IMR-90 (cell line): ENCODE measurements at regions not wholly inside any gene's neighbourhood (a gene's known extent, or its start where the extent isn't known, plus 50 kb on each side); places are given as distances from the start of the nearest gene placed in this dataset.

Experiments
- ATAC-seq: fragments of 200-7000 bp; cut with Tn5 transposase; 2 replicates; pipeline ENCODE4 v1.9.1; 2020; ENCODE audit warnings: low read depth, mild to moderate bottlenecking, moderate library complexity
- BruUV-seq: library from RNA; stranded (reverse); fragments of 400-500 nt; replicated peaks from 2 replicates; lab custom pipeline; 2021; lab: Mats Ljungman, UMichigan
- CTCF ChIA-PET: fragments of 300-600 bp; formaldehyde crosslinking; extraction: SDS; loops from one replicate; lab custom pipeline; 2021; ENCODE audit warnings: antibody characterized with exemption; lab: Yijun Ruan, JAX
- POLR2A ChIA-PET: fragments of 300-600 bp; sonication (Branson Sonifier 250); formaldehyde crosslinking; loops from one replicate; lab custom pipeline; 2022; ENCODE audit warnings: antibody characterized with exemption; ENCODE audit not compliant: unreplicated experiment; lab: Charles Lee
- DNase-seq: peaks from one replicate; pipeline ENCODE4 v3.0.0; 2013
- H2AFZ ChIP-seq: replicated peaks from 2 replicates; pipeline ENCODE3; 2013; ENCODE audit warnings: low read length, mild to moderate bottlenecking; ENCODE audit not compliant: poor library complexity
- H2AK5ac ChIP-seq: 2 replicates; pipeline ENCODE4 v1.6.1; 2013; ENCODE audit warnings: low read depth, low read length, inconsistent platforms
- H2AK9ac ChIP-seq: replicated peaks from 2 replicates; pipeline ENCODE3; 2013; ENCODE audit warnings: mild to moderate bottlenecking, low read depth, low read length, moderate library complexity; ENCODE audit not compliant: poor library complexity
- H2BK120ac ChIP-seq: 2 replicates; pipeline ENCODE4 v1.6.1; 2013; ENCODE audit warnings: low read depth, low read length, inconsistent platforms
- H2BK15ac ChIP-seq: 3 replicates; pipeline ENCODE4 v1.6.1; 2013; ENCODE audit warnings: low read depth, low read length, inconsistent platforms
- H2BK20ac ChIP-seq: 2 replicates; pipeline ENCODE4 v1.6.1; 2013; ENCODE audit warnings: low read depth, mild to moderate bottlenecking, inconsistent platforms, low read length, moderate library complexity
- H2BK5ac ChIP-seq: 2 replicates; pipeline ENCODE4 v1.6.1; 2013; ENCODE audit warnings: mild to moderate bottlenecking, low read depth, low read length, inconsistent platforms; ENCODE audit not compliant: poor library complexity, severe bottlenecking
- H3K14ac ChIP-seq: replicated peaks from 2 replicates; pipeline ENCODE4 v1.6.1; 2013; ENCODE audit warnings: low read depth, low read length, inconsistent platforms
- H3K18ac ChIP-seq: 2 replicates; pipeline ENCODE4 v1.6.1; 2013; ENCODE audit warnings: low read depth, low read length, control low read depth
- H3K23ac ChIP-seq: 2 replicates; pipeline ENCODE4 v1.6.1; 2013; ENCODE audit warnings: low read depth, low read length, inconsistent platforms
- H3K27ac ChIP-seq: 2 replicates; pipeline ENCODE4 v1.5.1; 2013; ENCODE audit warnings: mild to moderate bottlenecking, control low read depth, low read length; ENCODE audit not compliant: insufficient read depth
- H3K27me3 ChIP-seq: 2 replicates; pipeline ENCODE4 v1.6.1; 2013; ENCODE audit warnings: low read length; ENCODE audit not compliant: control insufficient read depth, insufficient read depth
- H3K36me3 ChIP-seq: 2 replicates; pipeline ENCODE4 v1.6.1; 2013; ENCODE audit warnings: low read length, mixed read lengths; ENCODE audit not compliant: control insufficient read depth, insufficient read depth
- H3K4ac ChIP-seq: 2 replicates; pipeline ENCODE4 v1.6.1; 2013; ENCODE audit warnings: low read depth, low read length, inconsistent platforms
- H3K4me1 ChIP-seq: 2 replicates; pipeline ENCODE4 v1.6.1; 2013; ENCODE audit warnings: low read length, mixed read lengths; ENCODE audit not compliant: control insufficient read depth, insufficient read depth
- H3K4me2 ChIP-seq: 2 replicates; pipeline ENCODE4 v1.6.1; 2013; ENCODE audit warnings: low read depth, mild to moderate bottlenecking, control low read depth, low read length, moderate library complexity
- H3K4me3 ChIP-seq: 2 replicates; pipeline ENCODE4 v1.5.1; 2013; ENCODE audit warnings: low read depth, mild to moderate bottlenecking, control low read depth, low read length, moderate library complexity; ENCODE audit not compliant: insufficient read depth
- H3K56ac ChIP-seq: 2 replicates; pipeline ENCODE4 v1.6.1; 2013; ENCODE audit warnings: low read length, inconsistent platforms; ENCODE audit not compliant: insufficient read depth; ENCODE audit errors: extremely low read depth
- H3K79me1 ChIP-seq, 2 experiments: 2 replicates each; pipeline ENCODE4 v1.6.1; 2013; ENCODE audit warnings: low read length in 2 of 2, inconsistent platforms in 1 of 2, low read depth in 1 of 2
- H3K9ac ChIP-seq: 2 replicates; pipeline ENCODE4 v1.6.1; 2013; ENCODE audit warnings: low read depth, low read length, control low read depth
- H3K9me1 ChIP-seq: 2 replicates; pipeline ENCODE4 v1.6.1; 2013; ENCODE audit warnings: low read length, inconsistent platforms; ENCODE audit not compliant: insufficient read depth
- H3K9me3 ChIP-seq: 2 replicates; pipeline ENCODE4 v1.6.1; 2013; ENCODE audit warnings: low read length; ENCODE audit not compliant: control insufficient read depth, insufficient read depth
- H4K20me1 ChIP-seq: 2 replicates; pipeline ENCODE4 v1.6.1; 2013; ENCODE audit warnings: low read length, inconsistent platforms; ENCODE audit not compliant: insufficient read depth
- H4K5ac ChIP-seq: 2 replicates; pipeline ENCODE4 v1.6.1; 2013; ENCODE audit warnings: mild to moderate bottlenecking, low read depth, low read length, control low read depth
- H4K8ac ChIP-seq, 2 experiments: 2 replicates each; pipeline ENCODE4 v1.6.1; 2013; ENCODE audit warnings: low read depth in 2 of 2, low read length in 2 of 2, control low read depth in 1 of 2, inconsistent platforms in 1 of 2
- H4K91ac ChIP-seq: 2 replicates; pipeline ENCODE4 v1.6.1; 2013; ENCODE audit warnings: low read depth, low read length, inconsistent platforms; ENCODE audit not compliant: insufficient read depth
- CHD1 ChIP-seq: IDR thresholded peaks from 2 replicates; pipeline ENCODE4 v1.6.1; 2012; ENCODE audit warnings: low read depth, low read length, improper control_type of control experiment
- CTCF ChIP-seq: conservative IDR thresholded peaks from 2 replicates; pipeline ENCODE4 v1.5.1; 2012; ENCODE audit warnings: mild to moderate bottlenecking, low read depth, low read length, improper control_type of control experiment
- ELK1 ChIP-seq: fragments of 150-350 bp; IDR thresholded peaks from 2 replicates; pipeline ENCODE4 v1.6.1; 2016; ENCODE audit warnings: low read depth, mild to moderate bottlenecking, low read length, moderate library complexity, borderline replicate concordance
- FOS ChIP-seq: fragments of 150-350 bp; IDR thresholded peaks from 2 replicates; pipeline ENCODE4 v1.6.1; 2016; ENCODE audit warnings: low read depth, low read length
- MAFK ChIP-seq: IDR thresholded peaks from 2 replicates; pipeline ENCODE4 v1.6.1; 2012; ENCODE audit warnings: low read depth, low read length, improper control_type of control experiment
- MAZ ChIP-seq: IDR thresholded peaks from 2 replicates; pipeline ENCODE4 v1.6.1; 2012; ENCODE audit warnings: low read depth, mild to moderate bottlenecking, low read length, improper control_type of control experiment, moderate library complexity, borderline replicate concordance
- MXI1 ChIP-seq: IDR thresholded peaks from 2 replicates; pipeline ENCODE4 v1.6.1; 2012; ENCODE audit warnings: low read depth, mild to moderate bottlenecking, low read length, moderate library complexity, borderline replicate concordance
- NFE2L2 ChIP-seq: fragments of 150-350 bp; IDR thresholded peaks from 2 replicates; pipeline ENCODE4 v1.6.1; 2016; ENCODE audit warnings: low read depth, mild to moderate bottlenecking, low read length
- POLR2A ChIP-seq: IDR thresholded peaks from 2 replicates; pipeline ENCODE4 v1.6.1; 2012; ENCODE audit warnings: mild to moderate bottlenecking, low read depth, low read length
- RAD21 ChIP-seq: IDR thresholded peaks from 2 replicates; pipeline ENCODE4 v1.6.1; 2012; ENCODE audit warnings: low read length, improper control_type of control experiment
- SMC3 ChIP-seq: fragments of 150-350 bp; IDR thresholded peaks from 2 replicates; pipeline ENCODE4 v1.6.1; 2016; ENCODE audit warnings: low read depth, mild to moderate bottlenecking, antibody characterized with exemption, low read length, moderate library complexity
- USF2 ChIP-seq: fragments of 150-350 bp; IDR thresholded peaks from 2 replicates; pipeline ENCODE4 v1.6.1; 2017; ENCODE audit warnings: mild to moderate bottlenecking, antibody characterized with exemption, low read length, low read depth
- WGBS, 2 experiments: methylation state at CpG; one replicate each; pipeline versions ENCODE4 v1.1.5 to v1.1.7; 2013; ENCODE audit warnings: missing lambda C conversion rate in 2 of 2; ENCODE audit not compliant: insufficient read length in 1 of 2; ENCODE audit errors: extremely low coverage in 2 of 2; 5-methylcytosine and 5-hydroxymethylcytosine counted together
- dilution Hi-C: fragments of 300-500 bp; cut with HindIII; formaldehyde crosslinking; loops from one replicate; pipeline ENCODE4 v1.14.3; 2018; ENCODE audit warnings: low sequenced_read_pairs; ENCODE audit not compliant: unreplicated experiment
- in situ Hi-C: fragments of 300-500 bp; cut with MboI; formaldehyde crosslinking; loops from 3 replicates; pipeline ENCODE4 v1.14.3; 2019; ENCODE audit warnings: low sequenced_read_pairs, inconsistent platforms, mixed read lengths
- intact Hi-C: fragments of 100-400 bp; cut with micrococcal nuclease; formaldehyde crosslinking; loops from 2 replicates; pipeline ENCODE4 v1.10.0; 2022

- Histone ChIP-seq H2BK5ac (no peak overlapping the region), H2AK5ac (no peak overlapping the region), H3K4me2 (no peak overlapping the region), H4K5ac (no peak overlapping the region), H3K27me3 (no peaks in the 10 kb centered on the region), H4K8ac (no peak overlapping the region), H2AK9ac (no peak overlapping the region), H3K36me3 (no peaks in the 10 kb centered on the region), H2AFZ (no peak overlapping the region), H3K9ac (no peak overlapping the region), H2BK120ac (no peak overlapping the region), H3K4me1 (no peaks in the 10 kb centered on the region), H2BK20ac (no peak overlapping the region), H4K20me1 (no peaks in the 10 kb centered on the region), H2BK15ac (no peak overlapping the region), H4K91ac (no peak overlapping the region), H3K18ac (no peak overlapping the region), H3K4me3 (no peak overlapping the region), H3K27ac (no peak overlapping the region), H3K9me1 (no peaks in the 10 kb centered on the region; the same call in 1 of the 2 replicates), H3K9me3 (no peaks in the 10 kb centered on the region), H3K56ac (no peak overlapping the region), H3K23ac (no peak overlapping the region), H3K79me1 (no peaks in the 10 kb centered on the region), H3K4ac (no peak overlapping the region), H3K14ac (no peak overlapping the region)
- no peak for TF ChIP-seq POLR2A
- no peak for TF ChIP-seq NFE2L2
- no peak for TF ChIP-seq MXI1
- TF ChIP-seq RAD21, result no peak
- no peak for TF ChIP-seq CHD1
- no peak for TF ChIP-seq CTCF
- no peak for TF ChIP-seq FOS
- no peak for TF ChIP-seq SMC3
- TF ChIP-seq USF2, result no peak
- no peak for TF ChIP-seq ELK1
- TF ChIP-seq MAZ, result no peak
- TF ChIP-seq MAFK, result no peak
- BruUV-seq, result no TSS peak
- ATAC-seq (no peak), DNase-seq (peak; percentile 13)
- no CpG with 5 or more reads among the region's 1 CpG for WGBS, 2 experiments
- intact Hi-C loops (no loop called here), in situ Hi-C loops (no loop called here), dilution Hi-C loops (no loop called here)
- ChIA-PET POLR2A (no interaction called here), CTCF (no interaction called here)
Measured at GRCh38 chr6:77397561-77397960, 65.7 kb downstream of the HTR1B start.
